Osteoblast (primary cell): ENCODE measurements at regions not wholly inside any gene's neighbourhood (a gene's known extent, or its start where the extent isn't known, plus 50 kb on each side); places are given as distances from the start of the nearest gene placed in this dataset.

ENCODE experiments used
- DNase-seq: peaks from one replicate; pipeline ENCODE4 v3.0.0; 2011; ENCODE audit warnings: low spot score, mixed read lengths; ENCODE audit not compliant: insufficient read length; ENCODE audit errors: missing footprints
- H2AFZ ChIP-seq: 2 replicates; pipeline ENCODE4 v1.6.0; 2011; ENCODE audit warnings: mild to moderate bottlenecking, low read length
- H3K27ac ChIP-seq: 2 replicates; pipeline ENCODE4 v1.5.1; 2011; ENCODE audit warnings: mild to moderate bottlenecking, low read depth, low read length, moderate library complexity
- H3K27me3 ChIP-seq: 2 replicates; pipeline ENCODE4 v1.6.0; 2012; ENCODE audit warnings: mild to moderate bottlenecking, control low read depth, inconsistent platforms, low read length, moderate library complexity; ENCODE audit not compliant: insufficient read depth
- H3K36me3 ChIP-seq: 2 replicates; pipeline ENCODE4 v1.5.1; 2011; ENCODE audit warnings: mild to moderate bottlenecking, low read length, control low read depth, moderate library complexity; ENCODE audit not compliant: insufficient read depth
- H3K4me1 ChIP-seq: 2 replicates; pipeline ENCODE4 v1.5.1; 2011; ENCODE audit warnings: mild to moderate bottlenecking, low read length, control low read depth, moderate library complexity; ENCODE audit not compliant: insufficient read depth
- H3K4me2 ChIP-seq: 2 replicates; pipeline ENCODE4 v1.6.0; 2011; ENCODE audit warnings: mild to moderate bottlenecking, low read length; ENCODE audit not compliant: insufficient read depth
- H3K4me3 ChIP-seq: fragments of 200-600 bp; sonication (generic); 3 replicates; pipeline ENCODE4 v1.5.1; 2012; ENCODE audit warnings: mild to moderate bottlenecking, low read length, inconsistent platforms; ENCODE audit not compliant: insufficient read depth
- H3K79me2 ChIP-seq: 2 replicates; pipeline ENCODE4 v1.6.0; 2012; ENCODE audit warnings: mild to moderate bottlenecking, low read length, control low read depth, inconsistent platforms; ENCODE audit not compliant: insufficient read depth
- H3K9me3 ChIP-seq: 2 replicates; pipeline ENCODE4 v1.5.1; 2011; ENCODE audit warnings: low read depth, low read length, control low read depth
- H4K20me1 ChIP-seq: 2 replicates; pipeline ENCODE4 v1.6.0; 2012; ENCODE audit warnings: mild to moderate bottlenecking, low read length, control low read depth; ENCODE audit not compliant: insufficient read depth
- CTCF ChIP-seq: IDR thresholded peaks from 2 replicates; pipeline ENCODE4 v1.5.1; 2011; ENCODE audit warnings: mild to moderate bottlenecking, low read depth, low read length, moderate library complexity; ENCODE audit errors: extremely low read depth

GRCh38 chr12:88790231-88790630 is 210.0 kb upstream of the KITLG start:
- DNase-seq: no peak
- Histone ChIP-seq H3K79me2 (no peaks in the 10 kb centered on the region), H2AFZ (no peak overlapping the region), H3K4me1 (no peaks in the 10 kb centered on the region), H3K27me3 (no peaks in the 10 kb centered on the region), H4K20me1 (no peaks in the 10 kb centered on the region), H3K27ac (no peak overlapping the region), H3K4me3 (no peak overlapping the region), H3K9me3 (peaks cover 8% of the 10 kb centered on the region), H3K36me3 (no peaks in the 10 kb centered on the region), H3K4me2 (no peak overlapping the region)
- no peak for TF ChIP-seq CTCF

- no peaks in the 10 kb centered on the region for H3K79me2 ChIP-seq
- no peaks in the 10 kb centered on the region for H3K9me3 ChIP-seq
- H3K4me3 ChIP-seq: no peak overlapping the region
- H3K36me3 ChIP-seq: no peaks in the 10 kb centered on the region
- H3K4me1 ChIP-seq: peaks cover 3% of the 10 kb centered on the region
- TF ChIP-seq CTCF: no peak
- no peaks in the 10 kb centered on the region for H4K20me1 ChIP-seq
- H3K27me3 ChIP-seq: no peaks in the 10 kb centered on the region
- no peak overlapping the region for H3K27ac ChIP-seq
- no peak for DNase-seq
- H2AFZ ChIP-seq: peak overlapping the region; percentile 30
- H3K4me2 ChIP-seq: no peak overlapping the region
Observed at GRCh38 chr12:88784166-88784565, 203.9 kb upstream of the KITLG start.

- Histone ChIP-seq H3K79me2 (no peaks in the 10 kb centered on the region), H3K27me3 (no peaks in the 10 kb centered on the region), H3K9me3 (no peaks in the 10 kb centered on the region), H3K4me2 (no peak overlapping the region), H4K20me1 (no peaks in the 10 kb centered on the region), H2AFZ (no peak overlapping the region), H3K36me3 (no peaks in the 10 kb centered on the region), H3K4me3 (no peak overlapping the region), H3K27ac (no peak overlapping the region), H3K4me1 (peaks cover 3% of the 10 kb centered on the region)
- no peak for TF ChIP-seq CTCF
- DNase-seq: no peak
Observed at GRCh38 chr12:88782351-88782750, 202.1 kb upstream of the KITLG start.

GRCh38 chr12:88781909-88782308 is 201.6 kb upstream of the KITLG start:
- H3K36me3 ChIP-seq: no peaks in the 10 kb centered on the region
- no peak overlapping the region for H3K27ac ChIP-seq
- no peak overlapping the region for H3K4me3 ChIP-seq
- TF ChIP-seq CTCF: no peak
- H3K4me2 ChIP-seq: no peak overlapping the region
- no peak for DNase-seq
- H3K27me3 ChIP-seq: no peaks in the 10 kb centered on the region
- peak overlapping the region; percentile 32 for H2AFZ ChIP-seq
- no peaks in the 10 kb centered on the region for H4K20me1 ChIP-seq
- no peaks in the 10 kb centered on the region for H3K79me2 ChIP-seq
- no peaks in the 10 kb centered on the region for H3K9me3 ChIP-seq
- H3K4me1 ChIP-seq: peaks cover 3% of the 10 kb centered on the region
